K562 (cell line): ENCODE measurements at regions not wholly inside any gene's neighbourhood (a gene's known extent, or its start where the extent isn't known, plus 50 kb on each side); places are given as distances from the start of the nearest gene placed in this dataset.

Experiments used
- CTCF ChIP-seq, 3 experiments: IDR thresholded peaks in 2 of 3; conservative IDR thresholded peaks in 1 of 3; 2 replicates each; pipeline ENCODE4 v1.5.1; 2011 to 2012; ENCODE audit warnings: low read length in 3 of 3, mild to moderate bottlenecking in 3 of 3, control low read depth in 2 of 3, improper control_type of control experiment in 1 of 3, inconsistent platforms in 1 of 3, low read depth in 1 of 3, mixed read lengths in 1 of 3, moderate library complexity in 1 of 3; ENCODE audit not compliant: insufficient read depth in 2 of 3
- FOXK2 ChIP-seq, 2 experiments: fragments of 450-650 bp; IDR thresholded peaks in 1 of 2; conservative IDR thresholded peaks in 1 of 2; 2 replicates each; pipeline ENCODE4 v1.6.1; 2016; ENCODE audit warnings: low read depth in 2 of 2, mild to moderate bottlenecking in 1 of 2
- NR3C1 ChIP-seq: sonication (generic); formaldehyde crosslinking; IDR thresholded peaks from 2 replicates; pipeline ENCODE4 v1.8.1; 2022; ENCODE audit warnings: missing genetic modification reagents
- RNF219 ChIP-seq: fragments of 250-450 bp; sonication (Bioruptor Pico); IDR thresholded peaks from 2 replicates; pipeline ENCODE4 v1.5.0; 2022; ENCODE audit warnings: mild to moderate bottlenecking
- SMARCA5 ChIP-seq: fragments of 450-650 bp; IDR thresholded peaks from 2 replicates; pipeline ENCODE4 v1.6.1; 2016
- ZNF431 ChIP-seq: sonication (generic); formaldehyde crosslinking; IDR thresholded peaks from 2 replicates; pipeline ENCODE4 v1.8.0; 2022; ENCODE audit warnings: mild to moderate bottlenecking, missing genetic modification reagents

- TF ChIP-seq ZNF431 (CRISPR knock-in tag) (no peak), CTCF (IDR thresholded peaks at IDR 0.05 in 2 of 3, conservative IDR thresholded peaks at IDR 0.05 in 1 of 3; ENCODE audit: insufficient read depth in 2 of 3, low read depth in 1 of 3, low read length in 3 of 3) (no peak), SMARCA5 (no peak), RNF219 (CRISPR knock-in tag) (no peak), FOXK2 (conservative IDR thresholded peaks at IDR 0.05 in 1 of 2, IDR thresholded peaks at IDR 0.05 in 1 of 2; ENCODE audit: low read depth in 2 of 2) (no peak), NR3C1 (CRISPR knock-in tag) (no peak)
Measured at GRCh38 chr1:25065321-25065721, 135.2 kb upstream of the RUNX3 start.
